GM21786 (cell line): ENCODE measurements at regions not wholly inside any gene's neighbourhood (a gene's known extent, or its start where the extent isn't known, plus 50 kb on each side); places are given as distances from the start of the nearest gene placed in this dataset.
"Not testable (repeated sequence)": the region's sequence is repeated elsewhere in the genome, so short reads cannot be mapped to it uniquely, and the experiment has no call there.

Source experiments
- ATAC-seq: cut with Tn5 transposase; IDR thresholded peaks from one replicate; pipeline ENCODE4 v1.9.1; 2021; ENCODE audit not compliant: unreplicated experiment

DNA sequence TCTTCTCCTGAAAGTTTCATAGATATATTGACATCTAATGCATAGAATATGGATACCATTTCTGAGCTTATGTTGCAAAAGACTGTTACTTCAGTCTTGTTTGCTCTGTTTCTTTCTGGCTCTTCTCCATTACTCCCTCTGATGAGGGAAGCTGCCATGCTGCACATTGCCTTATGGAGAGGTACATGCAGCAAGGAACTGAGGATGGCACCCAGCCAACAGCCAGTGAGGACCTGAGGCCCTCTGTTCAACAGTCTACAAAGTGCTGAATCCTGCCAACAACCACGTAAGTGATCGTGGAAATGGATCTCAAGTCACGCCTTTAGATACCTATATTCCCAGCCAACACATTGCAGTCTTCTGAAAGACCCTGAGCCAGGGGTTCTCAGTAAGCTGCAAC is 66.6 kb upstream of the ADAMTS5 start:
- no peak for ATAC-seq

- no peak for ATAC-seq
Measured at GRCh38 chr21:27026501-27026900, 59.6 kb upstream of the ADAMTS5 start.

DNA sequence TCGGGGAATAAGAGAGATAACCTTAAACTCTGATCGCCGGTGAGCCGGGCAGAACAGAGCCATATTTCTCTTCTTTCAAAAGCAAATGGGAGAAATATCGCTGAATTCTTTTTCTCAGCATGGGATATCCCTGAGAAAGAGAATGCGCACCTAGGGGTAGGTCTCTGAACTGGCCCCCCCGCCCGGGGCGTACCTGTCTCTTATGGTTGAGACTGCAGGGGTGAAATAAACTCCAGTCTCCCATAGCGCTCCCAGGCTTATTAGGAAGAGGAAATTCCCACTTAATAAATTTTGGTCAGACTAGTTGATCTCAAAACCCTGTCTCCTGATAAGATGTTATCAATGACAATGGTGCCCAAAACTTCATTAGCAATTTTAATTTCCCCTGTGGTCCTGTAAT is 58.8 kb upstream of the ADAMTS5 start:
- not testable (repeated sequence) for ATAC-seq

DNA sequence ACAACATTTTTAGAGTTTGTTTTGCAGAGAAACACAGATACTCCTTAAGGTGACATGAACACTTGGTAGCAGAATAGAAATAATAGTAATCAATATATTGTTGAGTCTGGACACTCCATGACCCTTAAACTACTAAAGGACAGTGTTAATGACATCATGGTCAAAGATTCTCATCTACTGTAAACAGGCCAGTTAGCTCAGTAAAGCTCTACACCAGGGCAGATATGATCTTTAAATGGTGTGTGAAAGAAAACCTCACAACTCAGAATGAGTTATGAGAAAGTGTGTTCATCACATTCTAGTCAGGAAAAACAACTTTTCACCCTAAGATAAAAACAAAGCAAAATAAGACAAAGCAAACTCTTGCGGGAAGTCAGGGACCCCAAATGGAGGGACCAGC is 58.1 kb upstream of the ADAMTS5 start:
- ATAC-seq, result no peak

- ATAC-seq, result no peak
Measured at GRCh38 chr21:27024301-27024700, 57.4 kb upstream of the ADAMTS5 start.

- ATAC-seq, result no peak
Measured at GRCh38 chr21:27023186-27023585, 56.3 kb upstream of the ADAMTS5 start.

DNA sequence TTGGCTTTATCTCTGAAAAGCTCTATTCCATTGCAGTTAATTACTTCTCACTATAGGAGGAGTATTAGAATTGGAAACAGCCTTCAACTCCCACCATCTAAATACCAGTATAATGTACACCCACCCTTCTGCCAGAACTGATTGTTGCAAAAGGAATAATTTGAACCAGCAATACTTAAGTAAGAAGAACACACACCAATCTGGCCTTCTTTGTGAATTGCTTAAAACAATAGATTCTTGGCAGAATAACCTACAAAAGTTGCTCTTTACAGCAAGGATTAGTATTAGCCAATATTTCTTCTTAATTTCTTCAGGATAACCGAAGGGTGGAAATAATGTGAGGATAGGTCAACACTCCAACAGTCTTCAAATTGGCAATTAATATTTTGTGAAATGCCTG is 54.9 kb upstream of the ADAMTS5 start:
- no peak for ATAC-seq

DNA sequence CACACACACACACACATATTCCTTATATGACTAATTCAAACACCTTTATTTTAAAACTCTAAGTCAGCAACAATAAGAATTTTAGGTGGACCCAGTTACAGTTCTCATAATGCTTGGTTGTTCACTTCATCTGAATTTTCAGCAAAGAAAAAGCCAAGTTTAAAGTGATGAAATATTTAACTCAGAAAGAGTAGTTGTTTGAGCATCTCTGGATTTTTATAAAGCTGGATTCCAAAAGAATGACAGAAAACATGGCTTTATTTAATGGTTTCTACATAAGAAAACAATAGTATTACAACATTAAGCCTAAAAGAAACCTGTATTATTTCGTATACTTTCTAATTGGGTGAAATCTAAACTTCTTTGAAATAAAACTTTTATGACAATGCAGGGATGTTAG is 54.2 kb upstream of the ADAMTS5 start:
- ATAC-seq, result no peak

DNA sequence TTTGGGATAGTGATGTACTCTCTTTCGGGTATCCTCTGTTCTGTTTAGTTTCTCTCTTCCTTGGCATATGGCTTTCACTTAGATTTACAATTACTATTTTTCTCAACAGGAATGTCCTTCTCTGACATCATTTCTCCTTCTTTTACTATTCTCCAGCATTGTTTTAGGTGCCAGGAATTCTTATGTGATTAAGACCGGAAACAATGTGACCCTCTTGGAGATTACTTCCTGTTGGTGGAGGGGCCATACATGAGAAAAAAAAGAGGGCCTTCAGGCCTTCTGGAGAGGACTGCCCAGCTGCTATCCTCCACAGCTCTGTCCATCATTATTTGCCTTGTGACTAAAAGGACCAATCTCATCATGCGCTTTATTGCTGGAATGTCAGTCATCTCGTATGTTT is 50.4 kb upstream of the ADAMTS5 start:
- ATAC-seq, result no peak
